NCI-H226 (cell line): ENCODE measurements at regions not wholly inside any gene's neighbourhood (a gene's known extent, or its start where the extent isn't known, plus 50 kb on each side); places are given as distances from the start of the nearest gene placed in this dataset.

Source experiments
- DNase-seq: peaks from one replicate; pipeline ENCODE4 v3.0.0-alpha.2; 2015

DNA sequence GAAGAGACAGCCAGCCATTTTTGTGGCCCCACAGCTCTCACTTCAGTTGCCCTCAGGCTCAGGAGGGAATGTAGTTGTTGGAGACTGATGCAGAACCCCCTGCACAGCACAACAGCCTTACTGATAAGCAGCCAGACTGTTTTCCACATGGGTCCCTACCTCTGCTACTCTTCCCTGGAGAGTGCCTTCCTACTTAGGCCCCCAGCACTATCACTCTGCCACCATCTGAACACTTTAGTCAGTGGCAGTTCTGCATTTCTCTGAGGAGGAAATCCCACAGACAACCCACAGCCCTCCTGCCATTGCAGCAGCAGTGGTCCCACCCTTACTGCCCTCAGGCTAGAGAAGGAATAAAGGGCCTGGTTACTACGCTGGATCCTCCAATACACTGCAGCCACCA lies 61.8 kb upstream of the PTPRD start:
- DNase-seq: no peak

DNA sequence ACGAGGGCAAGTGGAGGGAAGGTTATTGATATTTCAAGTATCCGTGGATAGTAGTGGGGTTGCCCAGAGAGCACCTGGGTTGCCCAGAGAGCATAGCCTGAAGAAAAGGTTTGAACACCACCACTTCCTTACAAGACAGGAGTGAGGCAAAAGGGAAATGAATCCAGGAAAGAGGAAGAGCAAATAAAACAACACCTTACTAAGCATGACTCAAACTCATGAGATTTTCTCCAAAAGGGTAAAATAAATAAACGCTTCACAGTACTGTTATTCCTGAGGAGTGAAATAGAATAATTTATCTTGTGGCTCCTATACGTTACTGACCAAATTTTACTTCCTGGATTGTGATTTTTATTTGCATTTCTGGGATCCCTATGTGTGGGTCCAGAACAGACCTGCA lies 65.2 kb upstream of the PTPRD start:
- no peak for DNase-seq

DNA sequence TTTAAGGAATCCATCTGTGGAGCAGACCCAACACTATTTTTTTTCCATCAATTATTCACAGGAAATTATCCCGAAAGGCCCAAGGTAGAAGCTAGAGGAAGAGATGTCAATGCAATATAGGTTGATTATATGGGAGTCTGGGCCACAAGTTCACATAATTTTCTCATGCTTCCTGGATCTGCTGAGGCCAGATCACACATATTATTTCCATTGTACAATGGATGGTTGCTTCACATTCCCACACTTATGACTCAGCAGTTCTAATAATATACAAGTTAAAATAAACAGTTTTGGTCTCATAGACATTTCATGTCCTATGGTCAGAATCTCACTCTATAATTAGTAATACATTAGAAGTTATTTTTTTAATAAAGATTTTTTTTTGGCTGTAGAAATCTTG lies 66.0 kb upstream of the PTPRD start:
- DNase-seq: no peak

DNA sequence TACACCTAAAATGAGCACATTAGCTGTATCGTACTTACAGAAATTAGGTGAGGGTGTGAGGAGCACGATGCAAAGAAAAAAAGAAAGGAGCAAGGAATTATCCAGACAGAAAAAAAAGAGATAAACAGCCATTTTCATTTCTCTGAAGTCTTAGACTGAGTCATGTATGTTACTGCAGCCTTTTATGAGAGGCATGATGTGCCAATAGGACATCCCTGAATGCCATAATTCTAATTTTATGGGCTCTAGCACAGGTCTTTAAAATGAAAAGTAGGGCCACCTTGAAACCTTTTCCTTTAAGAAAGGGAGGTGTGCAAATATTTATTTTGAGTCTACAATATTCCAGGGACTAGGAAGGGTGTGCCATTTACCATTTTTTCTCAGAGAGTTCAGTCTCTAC lies 74.1 kb upstream of the PTPRD start:
- DNase-seq: no peak

DNA sequence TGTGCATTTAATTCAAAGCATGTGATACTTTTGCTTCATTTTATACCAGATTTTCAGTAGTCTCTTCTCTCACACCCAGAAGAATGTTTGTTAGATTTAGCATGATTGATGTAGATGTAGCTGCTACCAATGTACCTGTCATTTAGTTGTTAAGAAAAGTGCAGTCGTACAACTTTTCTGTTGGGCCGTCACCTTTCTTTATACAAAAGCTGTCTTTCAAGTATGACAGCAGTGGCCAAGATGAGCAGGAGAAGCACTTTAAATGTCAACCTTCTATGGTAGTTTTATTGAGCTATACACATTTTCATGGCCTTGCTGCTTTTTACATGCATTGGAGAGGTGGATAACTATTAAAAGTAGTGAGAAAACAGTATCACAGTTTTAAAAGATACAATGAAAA lies 77.7 kb upstream of the PTPRD start:
- DNase-seq: no peak

DNA sequence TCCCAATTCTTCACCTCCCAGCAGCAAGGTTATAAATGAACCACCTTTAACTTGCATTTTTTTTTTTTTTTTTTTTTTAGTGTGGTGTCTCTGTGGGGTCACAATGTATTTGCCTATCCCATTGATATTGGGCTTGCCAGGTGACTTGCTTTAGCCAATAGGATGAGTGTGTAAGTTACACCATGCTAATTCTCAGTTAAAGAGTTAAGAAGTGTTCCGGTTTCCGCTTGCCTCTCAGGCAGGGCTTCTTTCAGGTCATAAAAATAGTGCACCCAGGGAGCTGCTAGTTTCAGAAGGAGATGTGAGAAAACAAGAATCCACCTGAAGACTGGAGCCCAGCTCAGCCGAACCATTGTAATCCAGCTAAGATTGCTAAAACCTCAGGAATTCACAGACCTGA lies 84.2 kb upstream of the PTPRD start:
- DNase-seq: no peak

- no peak for DNase-seq
Observed at GRCh38 chr9:10700291-10700690, 87.5 kb upstream of the PTPRD start.

GRCh38 chr9:10700915-10701314 lies 88.1 kb upstream of the PTPRD start:
- DNase-seq: no peak

DNA sequence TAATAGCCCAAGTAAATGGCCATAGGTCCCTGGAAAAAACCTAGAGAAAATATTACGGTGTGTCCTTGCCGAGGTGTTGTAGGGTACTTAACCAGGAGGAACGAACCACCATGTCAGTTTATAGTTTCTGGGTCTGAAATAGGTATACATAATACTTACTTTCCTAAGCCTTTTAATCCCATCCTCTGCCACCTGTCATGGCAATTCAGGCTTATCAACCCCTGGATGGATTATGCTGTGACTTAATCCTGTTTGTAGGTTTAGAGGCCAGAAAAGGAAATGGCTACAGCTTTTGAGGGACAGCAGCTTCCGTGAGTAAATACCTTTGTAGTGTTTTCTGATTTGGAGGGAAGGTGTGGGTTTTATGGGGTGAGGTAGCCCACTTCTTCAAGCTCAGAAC lies 89.1 kb upstream of the PTPRD start:
- no peak for DNase-seq

DNA sequence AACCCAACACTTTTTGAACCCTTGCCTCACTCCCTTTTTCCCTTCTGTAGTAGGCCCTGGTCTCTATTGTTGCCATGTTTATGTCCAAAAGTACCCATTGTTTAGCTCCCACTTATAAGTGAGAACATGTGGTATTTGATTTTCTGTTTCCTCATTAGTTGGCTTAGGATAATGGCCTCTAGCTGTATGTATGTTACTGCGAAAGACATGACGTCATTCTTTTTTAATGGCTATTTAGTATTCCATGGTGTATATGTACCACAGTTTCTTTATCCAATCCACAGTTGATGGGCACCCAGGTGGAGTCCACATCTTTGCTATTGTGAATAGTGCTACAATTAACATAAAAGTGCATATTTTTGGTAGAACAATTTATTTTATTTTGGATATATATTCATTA lies 90.3 kb upstream of the PTPRD start:
- no peak for DNase-seq

GRCh38 chr9:10704720-10705119 lies 91.9 kb upstream of the PTPRD start:
- no peak for DNase-seq

GRCh38 chr9:10705383-10705782 lies 92.6 kb upstream of the PTPRD start:
- no peak for DNase-seq

DNA sequence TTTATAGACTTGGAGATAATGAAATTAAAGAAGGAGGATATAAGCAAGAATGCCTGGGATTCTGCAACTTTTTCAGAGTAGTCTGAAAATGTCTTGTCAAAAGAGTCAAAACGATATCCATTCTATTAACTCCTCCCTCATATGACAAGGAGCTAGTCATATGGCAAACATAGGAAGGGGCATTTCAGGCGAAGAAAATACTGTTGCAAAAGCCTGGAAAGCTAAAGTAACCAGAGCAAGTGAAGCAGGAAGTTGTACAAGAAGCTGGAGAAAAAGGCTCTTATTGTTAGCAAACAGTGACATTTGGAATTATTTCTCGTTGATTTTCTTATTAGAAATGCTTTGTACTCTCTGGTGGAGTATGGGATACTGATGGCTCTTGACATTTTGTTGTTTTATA lies 94.0 kb upstream of the PTPRD start:
- no peak for DNase-seq

DNA sequence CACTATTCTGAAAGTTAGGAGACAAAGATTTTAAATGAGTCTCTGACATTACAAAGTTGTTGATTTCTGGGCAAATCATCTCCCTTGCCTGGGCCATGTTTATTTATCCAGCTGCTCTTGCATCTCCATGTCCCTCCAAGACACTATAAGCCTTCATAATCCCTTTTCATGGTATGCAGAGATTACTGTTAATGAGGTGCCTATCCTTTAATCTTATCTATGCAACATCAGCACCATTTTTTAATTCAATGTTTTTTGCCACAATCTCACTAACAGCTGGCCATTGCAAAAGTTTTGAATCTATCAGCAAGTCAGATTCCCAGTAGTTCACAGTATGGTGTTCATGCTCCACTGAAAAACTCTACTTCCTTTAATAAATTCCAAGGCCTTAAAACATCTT lies 108.5 kb upstream of the PTPRD start:
- DNase-seq: no peak

DNA sequence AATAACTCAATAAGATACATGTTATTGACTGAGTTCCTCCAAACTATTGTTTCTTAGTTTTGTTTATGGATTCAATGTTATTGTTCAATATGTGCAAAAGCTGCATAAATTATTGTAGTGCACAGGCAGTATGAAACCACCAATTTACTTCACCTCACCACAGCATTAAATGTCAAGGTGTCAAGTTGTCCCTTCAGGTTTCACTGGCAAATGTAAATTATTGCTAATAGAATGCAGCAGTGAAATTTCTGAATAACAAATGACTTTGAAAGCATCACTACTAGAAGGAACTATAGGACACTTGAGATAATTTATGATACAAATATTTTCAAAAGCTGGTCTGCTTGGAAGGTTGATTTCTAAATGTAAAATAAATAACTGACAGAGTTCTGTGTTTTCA lies 116.4 kb upstream of the PTPRD start:
- no peak for DNase-seq

GRCh38 chr9:10744669-10745068 lies 131.9 kb upstream of the PTPRD start:
- DNase-seq: no peak

- DNase-seq: no peak
Observed at GRCh38 chr9:10753474-10753873, 140.7 kb upstream of the PTPRD start.

DNA sequence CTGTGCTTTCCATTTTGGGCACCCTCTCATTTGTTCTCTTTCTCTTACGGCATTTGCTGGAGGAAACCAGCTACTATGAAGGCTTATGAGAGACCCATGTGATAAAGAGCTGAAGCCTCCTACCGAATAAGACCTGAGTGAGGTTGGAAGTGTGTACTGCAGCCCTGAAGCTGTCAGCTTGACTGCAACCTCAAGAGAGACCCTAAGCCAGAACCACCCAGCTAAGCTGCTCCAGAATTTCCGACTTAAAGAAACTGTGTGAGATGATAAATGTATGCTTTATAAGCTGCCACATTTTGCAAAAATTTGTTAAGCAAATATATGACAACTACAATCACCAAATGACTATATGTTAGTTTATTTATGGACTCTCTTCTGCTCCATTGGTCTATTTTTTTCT lies 151.7 kb upstream of the PTPRD start:
- DNase-seq: no peak

DNA sequence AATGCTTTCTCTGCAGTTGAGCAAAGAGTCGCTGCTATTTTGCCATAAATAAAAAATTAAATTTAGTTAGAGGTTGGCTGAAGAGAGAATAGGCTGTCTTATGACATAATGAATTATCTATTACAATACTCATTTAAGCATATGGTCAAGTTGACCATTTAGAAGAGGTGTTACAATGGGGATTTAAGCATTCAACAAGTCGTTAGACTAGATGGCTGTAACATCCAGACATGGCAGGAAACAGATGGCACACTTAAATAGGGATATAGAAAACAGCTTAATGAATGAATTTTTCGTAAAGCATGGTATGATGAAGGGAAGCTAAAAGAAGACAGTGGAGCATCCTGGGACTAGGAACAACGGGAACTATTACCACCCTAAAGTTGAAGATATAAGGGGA lies 160.3 kb upstream of the PTPRD start:
- no peak for DNase-seq

DNA sequence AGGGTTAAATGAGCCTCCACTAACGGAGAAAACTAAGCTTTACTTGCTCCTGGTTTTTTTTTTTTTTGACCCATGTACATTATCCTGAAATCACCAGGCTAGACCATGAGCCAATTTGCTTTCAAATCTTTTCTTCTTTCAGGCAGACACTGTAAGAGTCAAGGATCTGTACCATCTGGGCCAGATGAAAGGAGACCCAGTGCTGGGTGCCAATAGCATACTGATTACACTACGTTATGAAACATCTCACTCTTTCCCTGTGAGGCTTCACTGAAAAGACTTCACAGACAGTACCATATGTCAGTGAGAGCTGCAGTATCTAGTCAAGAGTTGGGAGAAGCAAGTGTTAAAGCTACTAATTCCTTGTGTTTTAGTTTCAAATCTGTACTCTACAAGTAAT lies 161.2 kb upstream of the PTPRD start:
- DNase-seq: no peak

- no peak for DNase-seq
Observed at GRCh38 chr9:10785255-10785654, 172.5 kb upstream of the PTPRD start.

DNA sequence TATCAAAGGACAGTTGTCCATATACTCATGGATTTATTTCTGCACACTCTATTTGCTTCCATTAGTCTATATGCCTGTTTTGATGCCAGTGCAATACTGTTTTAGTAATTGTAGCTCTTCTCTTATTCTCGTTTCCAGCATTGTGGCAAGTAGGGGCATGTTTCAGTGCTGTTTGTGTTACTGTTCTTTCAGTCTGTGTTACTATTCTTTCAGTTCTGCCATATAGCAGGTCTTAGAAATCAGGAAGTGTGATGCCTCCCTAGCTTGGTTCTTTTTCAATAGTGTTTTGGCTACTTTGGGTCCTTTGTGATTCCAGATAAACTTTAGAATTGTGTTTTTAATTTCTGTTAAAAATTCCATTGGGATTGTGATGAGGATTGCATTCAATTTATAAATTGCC lies 180.5 kb upstream of the PTPRD start:
- DNase-seq: no peak

- DNase-seq: no peak
Observed at GRCh38 chr9:10804486-10804885, 191.7 kb upstream of the PTPRD start.

- no peak for DNase-seq
Observed at GRCh38 chr9:10806868-10807267, 194.1 kb upstream of the PTPRD start.

GRCh38 chr9:10818206-10818605 lies 205.4 kb upstream of the PTPRD start:
- DNase-seq: no peak

GRCh38 chr9:10835791-10836463 lies 223.1 kb upstream of the PTPRD start:
- no peak for DNase-seq
